GM19238 (cell line): ENCODE measurements at regions not wholly inside any gene's neighbourhood (a gene's known extent, or its start where the extent isn't known, plus 50 kb on each side); places are given as distances from the start of the nearest gene placed in this dataset.
A peak's percentile ranks its signal among the peaks of the same experiment; 100 is the strongest.

Experiments used
- DNase-seq: peaks from one replicate; pipeline ENCODE4 v3.0.0; 2011; ENCODE audit warnings: low spot score; ENCODE audit not compliant: insufficient read length

- DNase-seq = no peak
These were observed 71.0 kb upstream of the TAF1B start for GRCh38 chr2:9772035-9772998.

GRCh38 chr2:9772999-9773902 is 70.0 kb upstream of the TAF1B start:
- DNase-seq = no peak

GRCh38 chr2:9773903-9774239 is 69.4 kb upstream of the TAF1B start:
- no peak for DNase-seq

GRCh38 chr2:9774266-9774665 is 69.0 kb upstream of the TAF1B start:
- no peak for DNase-seq

- DNase-seq = no peak
These were observed 67.9 kb upstream of the TAF1B start for GRCh38 chr2:9775351-9775750.

GRCh38 chr2:9775999-9776712 is 67.1 kb upstream of the TAF1B start:
- DNase-seq = no peak

GRCh38 chr2:9777081-9777480 is 66.2 kb upstream of the TAF1B start:
- DNase-seq = no peak

GRCh38 chr2:9778012-9778411 is 65.3 kb upstream of the TAF1B start:
- no peak for DNase-seq

- no peak for DNase-seq
These were observed 64.6 kb upstream of the TAF1B start for GRCh38 chr2:9778471-9779316.

- DNase-seq = peak; percentile 37
These were observed 63.5 kb upstream of the TAF1B start for GRCh38 chr2:9779596-9780264.

- no peak for DNase-seq
These were observed 62.7 kb upstream of the TAF1B start for GRCh38 chr2:9780368-9781130.

GRCh38 chr2:9781252-9781651 is 62.0 kb upstream of the TAF1B start:
- no peak for DNase-seq

- no peak for DNase-seq
These were observed 61.0 kb upstream of the TAF1B start for GRCh38 chr2:9782197-9782719.

- DNase-seq = no peak
These were observed 53.9 kb upstream of the TAF1B start for GRCh38 chr2:9789371-9789770.

GRCh38 chr2:9790702-9791225 is 52.5 kb upstream of the TAF1B start:
- DNase-seq = no peak

- DNase-seq = no peak
These were observed 51.6 kb upstream of the TAF1B start for GRCh38 chr2:9791711-9792110.

- no peak for DNase-seq
These were observed 49.9 kb upstream of the TAF1B start for GRCh38 chr2:9793156-9793917.
